CD4-positive, alpha-beta T cell treated with Interleukin-21 for 1 hour (primary cell): ENCODE measurements at regions not wholly inside any gene's neighbourhood (a gene's known extent, or its start where the extent isn't known, plus 50 kb on each side); places are given as distances from the start of the nearest gene placed in this dataset.
"Not testable (repeated sequence)": the region's sequence is repeated elsewhere in the genome, so short reads cannot be mapped to it uniquely, and the experiment has no call there.

ENCODE experiments used
- DNase-seq: peaks from one replicate; pipeline ENCODE4 v3.0.0-alpha.2; 2020

DNA sequence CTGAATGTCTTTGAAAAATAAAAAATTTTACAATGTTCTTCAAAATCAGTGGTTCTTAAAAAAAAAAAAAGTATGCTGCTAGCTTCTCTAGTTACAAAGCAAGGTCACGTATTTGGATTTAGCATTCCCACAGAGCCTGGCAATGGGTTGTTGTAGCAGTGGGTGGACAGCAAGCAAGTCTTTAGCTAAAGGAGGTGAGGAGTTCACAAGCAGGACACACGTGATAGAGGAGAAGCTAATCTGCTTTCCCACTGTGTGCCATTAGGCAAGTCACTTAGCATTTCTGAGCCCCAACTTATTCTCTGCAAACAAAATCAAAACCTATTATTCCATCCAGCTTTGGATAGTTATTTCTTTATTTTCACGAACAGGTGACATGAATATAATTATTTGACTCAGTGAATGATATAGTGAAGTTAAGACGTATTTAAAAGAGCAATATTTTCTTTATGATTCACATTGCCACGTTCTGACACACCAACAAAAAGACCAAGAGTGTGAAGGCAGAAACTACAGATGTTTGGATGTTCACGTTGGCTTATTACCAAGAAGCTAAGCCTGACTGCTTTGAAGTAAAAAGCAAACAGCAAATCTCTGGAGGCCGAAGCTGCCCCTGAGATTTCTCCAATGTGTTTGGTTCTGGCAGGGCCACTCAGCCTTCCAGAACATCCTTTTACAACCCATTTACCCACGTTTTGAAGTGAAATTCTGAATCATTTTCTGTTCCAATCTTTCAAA lies 612.1 kb upstream of the CDH6 start:
- DNase-seq = no peak

DNA sequence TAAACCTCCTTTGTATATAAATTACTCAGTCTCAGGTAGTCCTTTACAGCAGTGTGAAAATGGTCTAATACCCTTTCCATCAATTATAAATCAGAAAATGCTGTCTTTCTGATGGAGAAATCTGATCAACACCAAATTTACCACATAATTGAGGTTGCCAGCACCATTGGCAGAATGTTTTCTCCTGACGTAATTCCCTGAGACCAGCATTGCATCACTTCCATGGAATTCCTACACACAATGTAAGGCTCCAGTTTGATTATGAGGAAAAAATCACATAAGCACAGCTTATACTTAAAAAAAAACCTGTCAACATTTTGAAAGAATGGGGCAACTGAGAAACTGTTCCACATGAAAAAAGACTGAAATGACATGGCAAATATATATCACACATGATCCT lies 618.7 kb upstream of the CDH6 start:
- no peak for DNase-seq

DNA sequence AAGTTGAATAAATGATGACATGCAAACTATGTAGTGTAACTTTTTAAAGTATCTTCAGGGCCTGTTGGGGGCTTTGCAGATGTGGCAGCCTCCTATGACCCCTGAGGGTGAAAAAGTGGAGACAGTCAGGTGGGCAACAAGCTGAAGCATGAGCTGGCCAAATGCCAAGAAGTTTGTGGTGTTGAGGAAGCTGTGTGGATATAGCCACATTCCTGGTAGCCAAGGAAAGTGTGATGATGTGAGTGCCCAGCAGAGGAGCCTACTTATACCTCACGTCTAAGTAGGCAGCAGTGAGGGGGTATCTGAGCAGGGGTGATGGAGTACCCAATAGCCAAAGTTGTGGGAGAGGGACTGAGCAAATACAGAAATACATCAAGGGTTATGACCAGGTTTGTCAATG lies 621.2 kb upstream of the CDH6 start:
- DNase-seq = no peak

DNA sequence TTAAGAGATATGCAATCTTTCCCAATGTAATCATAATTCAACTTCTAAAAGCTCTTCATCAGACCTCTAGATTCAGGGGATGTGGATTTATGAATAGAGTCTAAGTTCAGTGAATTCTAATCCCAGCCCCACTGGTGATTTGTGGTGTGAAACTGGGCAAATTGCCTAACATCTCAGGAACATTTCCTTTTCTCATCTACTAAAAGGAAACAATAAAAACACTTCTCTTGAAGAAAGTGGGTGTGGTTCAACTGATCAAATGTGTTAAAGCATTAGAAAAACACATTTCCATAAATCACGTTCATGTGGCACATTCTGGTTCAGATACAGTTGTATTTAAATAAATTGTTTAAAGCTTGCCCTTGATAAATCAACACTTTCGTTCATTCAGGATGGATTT lies 631.7 kb upstream of the CDH6 start:
- DNase-seq = no peak

DNA sequence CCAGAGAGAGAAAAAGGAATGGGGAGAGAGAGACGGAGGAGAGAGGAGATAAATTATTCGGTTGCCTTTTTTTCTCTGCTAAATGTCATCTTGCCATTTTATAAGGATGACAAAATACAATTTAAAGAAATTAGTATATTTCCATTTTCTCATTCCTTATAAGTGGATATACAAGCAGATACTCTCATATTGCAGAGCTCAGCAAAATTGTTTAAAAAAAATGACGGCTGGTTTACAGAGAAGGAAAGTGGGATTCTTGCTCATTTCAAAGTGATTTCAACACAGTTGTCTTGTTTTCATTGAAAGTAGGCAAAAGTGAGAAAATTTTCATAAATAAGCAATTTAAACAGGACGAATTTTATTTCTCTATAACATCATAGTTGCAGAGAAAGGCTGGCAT lies 641.9 kb upstream of the CDH6 start:
- DNase-seq = no peak

DNA sequence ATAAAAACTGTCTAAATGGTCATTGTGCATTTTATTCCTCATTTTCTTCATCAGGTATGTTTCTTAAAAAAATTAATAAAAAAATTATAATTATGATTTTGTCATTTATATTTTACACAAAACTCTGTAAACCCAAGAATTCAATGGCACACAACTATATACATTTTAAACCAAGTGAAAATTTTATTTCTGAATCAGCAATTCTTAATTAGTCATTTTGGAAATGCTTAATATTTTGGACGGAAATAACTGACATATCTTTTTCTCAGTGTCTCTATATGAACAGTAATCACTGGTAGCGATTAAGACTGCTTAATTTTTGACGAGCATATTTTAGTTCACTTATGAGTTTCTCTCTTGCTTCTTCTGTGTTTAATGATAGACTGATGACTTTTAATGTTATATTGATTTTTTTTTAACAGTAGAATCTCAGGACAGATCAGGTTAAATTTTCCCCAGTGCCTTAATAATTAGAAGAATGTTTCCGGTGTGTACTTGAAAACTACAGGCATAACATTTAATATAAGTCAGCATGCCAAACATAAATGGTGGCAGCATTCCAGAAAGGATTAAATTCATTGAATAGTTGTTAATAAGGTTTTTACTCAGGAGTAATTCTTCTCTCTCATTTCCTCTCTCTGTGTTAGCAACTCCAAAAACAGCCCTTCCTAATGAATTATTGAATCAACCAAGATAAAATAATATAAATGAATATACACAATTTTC lies 644.7 kb upstream of the CDH6 start:
- no peak for DNase-seq

DNA sequence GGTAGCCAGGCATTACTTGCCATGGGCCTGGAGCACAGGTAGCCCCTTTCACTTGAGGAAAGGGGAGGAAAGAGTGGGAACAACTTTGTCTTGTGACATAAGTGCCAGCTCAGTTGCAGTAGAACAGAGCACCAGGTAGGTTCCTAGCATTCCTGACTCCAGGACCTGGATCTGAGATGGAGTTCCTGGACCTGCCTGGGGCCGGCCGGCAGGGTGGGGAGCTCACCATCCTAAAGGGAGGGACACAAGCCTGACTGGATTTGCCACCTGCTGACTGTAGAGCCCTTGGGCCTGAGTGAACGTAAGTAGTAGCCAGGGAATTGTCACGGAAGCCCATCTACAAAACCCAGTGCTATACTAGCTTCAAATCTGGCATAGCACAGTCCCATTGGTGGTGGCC lies 653.3 kb upstream of the CDH6 start:
- DNase-seq = no peak

DNA sequence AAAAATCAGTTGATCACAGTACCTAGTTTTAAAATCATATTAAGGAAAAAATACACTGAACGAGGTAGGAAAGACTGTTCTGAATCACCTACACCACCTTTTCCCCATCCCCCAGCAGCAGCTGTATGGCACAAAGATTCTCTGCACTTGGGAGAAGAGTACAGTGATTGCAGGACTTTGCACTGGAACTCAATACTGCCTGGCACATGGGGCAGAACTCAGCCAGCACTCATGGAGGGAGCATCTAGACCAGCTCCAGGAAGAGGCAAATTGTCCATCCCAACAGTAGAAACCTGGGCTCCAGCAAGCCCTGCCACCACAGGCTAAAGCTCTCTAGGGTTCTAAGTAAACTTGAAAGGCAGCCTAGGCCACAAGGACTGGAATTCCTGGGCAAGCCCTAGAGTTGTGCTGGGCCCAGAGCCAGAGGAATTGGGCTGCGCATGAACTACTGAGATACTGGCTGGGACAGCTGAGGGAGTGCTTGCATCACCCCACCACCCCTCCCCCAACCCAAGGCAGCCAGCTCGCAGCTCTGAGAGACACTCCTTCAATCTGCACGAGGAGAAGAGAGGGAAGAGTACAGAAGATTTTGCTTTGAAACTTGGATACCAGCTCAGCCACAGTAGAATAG lies 654.4 kb upstream of the CDH6 start:
- DNase-seq = no peak

DNA sequence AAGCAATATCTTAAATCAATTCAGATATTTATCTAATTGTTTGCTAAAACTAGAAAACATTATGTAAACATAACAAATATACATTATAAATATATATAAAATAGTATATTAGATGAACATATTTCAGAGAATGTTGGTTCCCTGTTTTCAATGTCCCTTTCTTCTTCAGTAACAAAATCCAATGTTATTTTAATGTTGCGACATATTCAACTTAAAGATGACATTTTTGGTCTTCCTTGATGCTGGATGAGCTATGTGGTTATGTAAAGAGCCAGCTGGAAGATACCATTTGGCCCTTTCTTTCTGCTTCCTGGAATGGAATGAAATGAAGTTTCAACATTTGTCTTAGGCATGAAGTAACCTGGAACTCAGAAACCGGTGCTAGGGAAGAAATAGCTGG lies 668.1 kb upstream of the CDH6 start:
- no peak for DNase-seq

DNA sequence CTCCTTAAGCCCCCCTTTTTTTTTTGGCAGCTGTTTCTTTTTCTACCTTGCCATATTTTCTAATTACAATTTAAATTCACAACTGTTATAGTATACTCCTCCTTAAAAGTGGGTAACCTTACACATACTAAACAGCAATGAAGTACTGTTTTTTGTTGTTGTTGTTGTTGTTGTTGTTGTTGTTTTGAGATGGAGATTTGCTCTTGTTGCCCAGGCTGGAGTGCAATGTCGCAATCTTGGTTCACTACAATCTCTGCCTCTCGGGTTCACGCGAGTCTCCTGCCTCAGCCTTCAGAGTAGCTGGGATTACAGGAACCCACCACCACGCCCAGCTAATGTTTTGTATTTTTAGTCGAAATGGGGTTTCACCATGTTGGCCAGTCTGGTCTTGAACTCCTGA lies 669.1 kb upstream of the CDH6 start:
- DNase-seq = no peak

DNA sequence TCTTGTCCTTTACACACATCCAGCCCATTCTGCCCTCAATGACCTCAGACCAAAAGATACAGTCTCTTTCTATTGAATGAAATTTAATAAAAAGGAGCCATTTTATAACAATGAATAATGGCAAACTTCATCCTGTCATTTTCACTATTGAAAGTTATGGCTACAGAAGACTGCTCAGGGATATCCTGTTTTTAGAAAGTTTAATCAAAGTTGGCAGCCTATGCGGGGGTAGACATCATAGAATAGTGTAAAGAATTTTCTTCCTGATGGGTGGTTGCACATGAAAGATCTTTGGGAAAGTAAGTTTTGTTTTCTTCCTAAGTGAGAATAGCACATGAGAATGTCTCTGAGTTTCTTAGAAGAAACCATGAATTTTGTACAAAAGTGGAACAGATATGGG lies 670.4 kb upstream of the CDH6 start:
- DNase-seq = no peak

DNA sequence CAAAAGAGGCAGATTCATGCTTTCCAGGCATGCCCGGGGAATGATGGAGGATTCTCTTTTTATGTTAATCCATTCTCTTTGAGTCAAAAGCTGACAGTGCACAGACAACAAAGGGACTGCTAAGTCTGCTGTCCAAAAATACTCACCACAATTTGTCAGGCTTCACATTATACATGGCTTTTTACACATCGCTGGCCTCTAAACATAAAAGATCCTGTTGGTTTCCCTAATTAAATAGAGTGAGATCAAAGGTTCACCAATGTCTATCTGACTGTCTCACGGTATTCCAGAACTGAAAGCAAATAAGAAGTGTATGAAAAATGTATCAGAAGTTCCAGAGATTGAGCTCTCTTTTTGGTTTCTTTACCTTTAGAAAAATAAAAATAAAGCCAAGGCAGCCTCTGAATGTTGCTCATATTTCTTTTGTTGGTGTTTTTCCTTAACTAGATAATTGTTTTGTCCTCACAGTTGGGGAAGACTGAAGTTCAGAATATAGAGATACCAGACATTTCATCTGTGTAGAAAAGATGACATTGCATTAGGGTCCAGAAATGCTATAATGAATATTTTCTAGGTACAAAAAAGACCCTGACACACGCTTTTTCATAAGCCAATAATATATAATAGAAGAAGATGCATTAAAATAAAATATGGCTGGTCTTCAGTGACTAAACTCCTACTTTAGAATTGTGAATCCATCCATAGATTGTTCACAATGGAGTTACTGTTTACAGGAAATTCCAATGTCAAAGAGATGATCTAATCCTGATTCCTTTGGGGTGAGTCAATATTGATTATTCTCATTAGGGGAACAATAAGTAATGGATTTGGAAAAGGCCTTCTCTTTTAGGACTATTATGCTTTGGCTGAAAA lies 688.2 kb upstream of the CDH6 start:
- DNase-seq = no peak

DNA sequence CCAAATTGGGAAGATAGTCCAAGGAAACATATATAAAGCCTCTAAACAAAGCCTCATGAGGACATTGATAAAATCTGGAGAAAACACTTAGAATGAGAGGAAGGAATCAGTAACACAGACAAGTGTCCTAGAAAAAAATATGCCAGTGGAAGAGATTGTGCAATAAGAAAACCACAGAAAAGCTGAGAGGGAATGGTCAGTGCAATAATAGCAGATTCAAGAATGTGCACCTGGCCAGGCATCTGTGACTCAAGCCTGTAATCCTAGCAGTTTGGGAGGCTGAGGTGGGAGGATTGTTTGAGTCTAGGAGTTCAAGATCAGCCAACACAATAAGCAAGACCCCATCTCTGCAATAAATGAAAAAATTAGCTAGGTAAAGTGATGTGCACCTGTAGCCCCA lies 691.2 kb upstream of the CDH6 start:
- no peak for DNase-seq

DNA sequence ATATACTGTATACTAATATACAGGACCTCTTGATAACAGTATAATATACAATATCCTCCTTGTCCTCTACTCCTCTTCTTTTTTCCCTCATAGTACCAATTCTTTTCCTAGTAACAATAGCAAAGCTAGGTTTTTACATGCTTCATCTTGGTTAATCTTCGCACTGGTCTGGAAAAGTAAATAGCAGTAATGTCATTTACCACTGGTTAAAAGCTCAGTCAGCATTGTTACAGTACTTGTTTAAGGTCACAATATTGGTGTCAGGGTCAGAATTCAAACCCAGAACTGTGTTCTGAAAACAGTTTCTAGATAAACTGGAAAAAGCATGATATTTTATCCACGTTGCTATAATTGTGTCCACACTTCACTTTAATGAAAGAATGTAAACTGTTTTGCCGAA lies 692.4 kb upstream of the CDH6 start:
- no peak for DNase-seq

DNA sequence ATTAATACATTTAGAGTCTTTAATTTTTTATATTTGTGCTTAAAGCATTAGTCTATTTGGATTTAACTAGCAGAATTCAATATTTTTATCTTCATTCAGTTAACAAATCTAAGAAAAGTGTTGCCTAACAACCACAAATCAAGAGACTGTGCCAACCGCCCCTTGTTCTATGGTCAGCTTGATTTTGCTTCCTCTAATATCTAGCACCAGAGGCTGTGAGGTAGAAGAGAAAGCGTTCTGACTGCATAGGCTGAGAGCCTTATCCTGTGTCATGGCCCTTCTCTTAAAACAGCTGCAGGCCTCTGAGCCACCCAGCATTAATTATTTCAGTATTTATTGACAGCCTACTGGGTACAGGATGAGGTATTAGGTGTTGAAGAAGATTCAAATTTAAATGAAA lies 693.0 kb upstream of the CDH6 start:
- no peak for DNase-seq

DNA sequence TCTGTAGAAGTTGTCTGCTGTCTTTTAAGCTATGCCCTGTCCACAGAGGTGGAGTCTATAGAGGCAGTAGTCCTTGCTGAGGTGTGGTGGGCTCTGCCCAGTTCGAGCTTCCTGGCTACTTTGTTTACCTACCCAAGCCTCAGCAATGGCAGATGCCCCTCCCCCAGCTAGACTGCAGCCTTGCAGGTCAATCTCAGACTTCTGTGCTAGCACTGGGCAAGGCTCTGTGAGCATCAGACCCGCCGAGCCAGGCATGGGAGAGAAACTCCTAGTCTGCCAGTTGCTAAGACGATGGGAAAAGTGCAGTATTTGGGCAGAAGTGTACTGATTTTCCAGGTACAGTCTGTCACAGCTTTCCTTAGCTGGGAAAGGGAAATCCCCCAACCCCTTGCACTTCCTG lies 694.1 kb upstream of the CDH6 start:
- no peak for DNase-seq

DNA sequence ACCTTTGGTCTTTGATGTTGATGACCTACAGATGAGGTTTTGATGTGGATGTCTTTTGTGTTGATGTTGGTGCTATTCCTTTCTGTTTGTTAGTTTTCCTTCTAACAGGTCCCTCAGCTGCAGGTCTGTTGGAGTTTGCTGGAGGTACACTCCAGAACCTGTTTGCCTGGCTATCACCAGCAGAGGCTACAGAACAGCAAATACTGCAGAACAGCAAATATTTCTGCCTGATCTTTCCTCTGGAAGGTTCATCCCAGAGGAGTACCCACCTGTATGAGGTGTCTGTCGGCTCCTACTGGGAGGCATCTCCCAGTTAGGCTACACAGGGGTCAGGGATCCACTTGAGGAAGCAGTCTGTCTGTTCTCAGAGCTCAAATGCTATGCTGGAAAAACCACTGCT lies 694.5 kb upstream of the CDH6 start:
- no peak for DNase-seq

DNA sequence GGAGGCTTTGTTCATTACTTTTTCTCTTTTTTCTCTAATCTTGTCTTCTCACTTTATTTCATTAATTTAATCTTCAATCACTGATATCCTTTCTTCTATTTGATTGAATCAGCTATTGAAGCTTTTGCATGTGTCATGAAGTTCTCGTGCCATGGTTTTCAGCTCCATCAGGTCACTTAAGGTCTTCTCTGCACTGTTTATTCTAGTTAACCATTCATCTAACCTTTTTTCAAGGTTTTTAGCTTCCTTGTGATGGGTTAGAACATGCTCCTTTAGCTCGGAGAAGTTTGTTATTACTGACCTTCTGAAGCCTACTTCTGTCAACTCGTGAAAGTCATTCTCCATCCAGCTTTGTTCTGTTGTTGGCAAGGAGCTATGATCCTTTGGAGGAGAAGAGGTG lies 695.0 kb upstream of the CDH6 start:
- DNase-seq = not testable (repeated sequence)

DNA sequence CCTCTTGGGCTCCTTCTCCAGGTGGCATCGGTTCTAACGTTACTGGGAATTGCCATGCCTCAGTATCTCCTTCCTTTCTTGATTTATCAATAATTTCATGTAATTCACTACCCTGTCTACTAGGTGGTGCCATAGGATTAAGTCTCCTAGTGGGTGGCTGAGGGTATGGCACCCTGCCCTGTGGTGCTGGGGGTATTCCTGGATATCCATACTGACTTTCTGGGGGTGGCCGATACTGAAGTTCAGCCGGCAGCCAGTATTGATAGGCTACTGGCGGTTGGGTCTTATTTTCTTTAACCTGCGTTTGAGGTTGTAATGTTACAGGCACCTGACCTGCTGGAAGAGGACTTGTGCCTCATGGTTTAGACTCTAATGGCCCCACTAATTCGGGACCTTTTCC lies 699.4 kb upstream of the CDH6 start:
- not testable (repeated sequence) for DNase-seq

DNA sequence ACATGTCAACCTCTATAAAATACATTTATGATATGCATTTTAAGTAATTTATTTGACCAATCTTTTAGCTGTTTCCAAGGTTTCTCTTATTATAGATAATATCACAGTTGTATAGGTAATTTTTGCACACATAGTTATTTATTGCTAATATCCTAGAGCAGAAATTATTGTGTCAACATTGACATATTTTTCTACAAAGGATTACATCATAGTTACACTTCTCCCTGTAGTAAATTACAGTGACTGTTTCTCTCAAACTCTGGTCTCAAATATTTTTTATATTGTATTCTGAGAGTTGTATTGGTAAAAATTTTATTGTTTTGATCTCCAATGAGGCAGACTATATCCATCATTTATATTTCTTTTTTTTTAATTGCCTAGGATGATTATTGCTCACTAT lies 714.4 kb upstream of the CDH6 start:
- no peak for DNase-seq

DNA sequence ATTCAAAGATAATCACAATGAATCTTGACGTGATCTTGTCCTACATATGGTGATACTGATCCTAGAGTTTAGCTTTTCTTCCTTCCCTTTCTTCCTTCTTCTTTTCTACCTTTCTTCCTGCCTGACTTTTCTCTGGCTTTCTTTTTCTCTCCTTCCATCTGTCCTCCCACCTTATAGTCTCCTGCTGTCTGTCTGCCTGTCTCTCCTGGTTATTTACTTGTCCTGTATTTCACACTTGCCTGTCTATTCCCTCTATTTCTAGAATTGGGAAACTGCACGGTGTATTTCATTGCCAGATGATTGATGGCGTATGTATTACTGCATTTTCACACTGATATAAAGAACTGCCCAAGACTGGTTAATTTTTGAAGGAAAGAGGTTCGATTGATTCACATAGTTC lies 718.1 kb upstream of the CDH6 start:
- DNase-seq = no peak

DNA sequence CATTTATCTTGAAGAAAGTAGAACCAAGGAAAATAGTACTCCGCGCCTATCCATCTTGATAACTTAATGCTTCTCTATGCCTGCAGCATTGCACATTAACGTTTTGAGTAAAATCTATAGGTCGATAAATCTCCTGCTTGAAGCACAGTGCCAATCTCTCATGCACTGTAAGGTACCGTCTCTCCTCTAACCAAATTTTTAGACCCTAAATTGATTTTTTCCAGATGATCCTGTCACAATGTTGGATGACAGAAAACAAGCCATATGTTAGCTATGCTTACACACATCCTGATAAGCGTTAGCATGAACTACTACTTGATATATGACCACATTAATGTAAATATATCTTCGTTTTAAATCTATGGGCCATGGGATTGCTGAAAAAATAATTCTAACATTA lies 723.8 kb upstream of the CDH6 start:
- no peak for DNase-seq

DNA sequence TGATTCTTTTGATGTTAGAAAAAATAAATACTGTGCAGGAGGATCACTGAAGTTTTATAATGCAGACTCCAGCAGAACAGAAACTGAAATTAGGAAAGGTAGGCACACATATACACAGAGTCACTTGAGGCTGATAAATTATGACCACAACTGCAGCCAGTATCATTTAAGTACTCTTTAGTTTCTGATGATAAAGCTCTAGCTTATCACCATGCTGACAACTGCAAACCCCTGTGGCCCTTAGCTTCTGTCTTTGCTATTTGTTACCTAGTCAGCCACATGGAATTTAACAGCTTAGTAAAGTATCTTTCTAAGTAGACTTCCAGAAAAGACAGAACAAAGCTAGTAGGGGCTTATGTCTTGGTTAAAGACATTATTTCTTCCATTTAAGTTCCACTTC lies 734.8 kb upstream of the CDH6 start:
- no peak for DNase-seq
